22Rv1 (cell line): ENCODE measurements at regions not wholly inside any gene's neighbourhood (a gene's known extent, or its start where the extent isn't known, plus 50 kb on each side); places are given as distances from the start of the nearest gene placed in this dataset.

ENCODE experiments used
- CTCF ChIP-seq: fragments of 450-650 bp; IDR thresholded peaks from 2 replicates; pipeline ENCODE4 v1.5.1; 2017; ENCODE audit warnings: mild to moderate bottlenecking
- ZFX ChIP-seq: fragments of 450-650 bp; IDR thresholded peaks from 2 replicates; pipeline ENCODE4 v1.6.1; 2017; ENCODE audit warnings: antibody characterized with exemption, borderline replicate concordance

DNA sequence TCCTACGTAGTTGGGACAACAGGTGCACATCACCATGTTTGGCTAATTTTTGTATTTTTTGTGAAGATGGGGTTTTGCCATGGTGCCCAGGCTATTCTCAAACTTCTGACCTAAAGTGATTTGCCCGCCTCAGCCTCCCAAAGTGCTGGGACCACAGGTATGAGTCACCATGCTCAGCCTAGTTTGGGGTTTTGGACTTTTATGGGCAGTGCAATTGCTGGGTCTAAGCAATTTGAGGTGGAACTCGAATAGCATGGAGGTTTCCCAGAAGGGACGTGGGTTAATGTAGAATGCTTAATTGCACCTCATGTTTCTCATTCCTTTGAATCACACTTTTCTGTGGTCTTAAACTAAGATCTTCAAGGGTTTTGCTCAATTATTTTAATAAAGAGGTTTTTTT lies 102.3 kb upstream of the EPHA4 start:
- no peak for TF ChIP-seq CTCF
- TF ChIP-seq ZFX: no peak
